RWPE2 (cell line): ENCODE measurements at regions not wholly inside any gene's neighbourhood (a gene's known extent, or its start where the extent isn't known, plus 50 kb on each side); places are given as distances from the start of the nearest gene placed in this dataset.

Experiments
- ATAC-seq: fragments of 200-7000 bp; cut with Tn5 transposase; 3 replicates; pipeline ENCODE4 v1.9.1; 2021; ENCODE audit warnings: low read depth
- DNase-seq: peaks from one replicate; pipeline ENCODE4 v3.0.0-alpha.2; 2020; ENCODE audit warnings: low spot score
- H3K27ac ChIP-seq: fragments of 450-650 bp; 2 replicates; pipeline ENCODE4 v1.5.1; 2017; ENCODE audit warnings: mild to moderate bottlenecking; ENCODE audit not compliant: poor library complexity, severe bottlenecking
- H3K27me3 ChIP-seq: fragments of 250-450 bp; sonication (Bioruptor Pico); 2 replicates; pipeline ENCODE4 v1.5.1; 2021; ENCODE audit warnings: mild to moderate bottlenecking, moderate library complexity; ENCODE audit not compliant: insufficient read depth, poor library complexity, severe bottlenecking
- H3K36me3 ChIP-seq: fragments of 250-450 bp; sonication (Bioruptor Pico); 2 replicates; pipeline ENCODE4 v1.5.1; 2020; ENCODE audit warnings: low read depth, mild to moderate bottlenecking, moderate library complexity
- H3K4me1 ChIP-seq: fragments of 250-450 bp; sonication (Bioruptor Pico); 2 replicates; pipeline ENCODE4 v1.5.1; 2021; ENCODE audit warnings: mild to moderate bottlenecking, moderate library complexity; ENCODE audit not compliant: insufficient read depth, poor library complexity, severe bottlenecking
- H3K4me3 ChIP-seq: fragments of 250-450 bp; sonication (Bioruptor Pico); 2 replicates; pipeline ENCODE4 v1.5.1; 2021; ENCODE audit warnings: mild to moderate bottlenecking, moderate library complexity; ENCODE audit not compliant: severe bottlenecking
- H3K9me3 ChIP-seq: fragments of 250-450 bp; sonication (Bioruptor Pico); 2 replicates; pipeline ENCODE4 v1.5.1; 2021; ENCODE audit warnings: mild to moderate bottlenecking, moderate library complexity; ENCODE audit not compliant: severe bottlenecking
- CTCF ChIP-seq: fragments of 450-650 bp; IDR thresholded peaks from one replicate; pipeline ENCODE4 v1.5.1; 2017; ENCODE audit warnings: mild to moderate bottlenecking, moderate library complexity; ENCODE audit not compliant: poor library complexity, severe bottlenecking

GRCh38 chr11:80503990-80504389, 1063.2 kb upstream of the TENM4 start:
- Histone ChIP-seq H3K27me3 (no peaks in the 10 kb centered on the region), H3K27ac (no peak overlapping the region), H3K4me3 (no peak overlapping the region), H3K4me1 (no peaks in the 10 kb centered on the region), H3K36me3 (no peaks in the 10 kb centered on the region), H3K9me3 (no peaks in the 10 kb centered on the region)
- DNase-seq (no peak), ATAC-seq (no peak)
- no peak for TF ChIP-seq CTCF

GRCh38 chr11:80502511-80502910, 1061.7 kb upstream of the TENM4 start:
- Histone ChIP-seq H3K27ac (no peak overlapping the region), H3K36me3 (no peaks in the 10 kb centered on the region), H3K4me3 (no peak overlapping the region), H3K27me3 (no peaks in the 10 kb centered on the region), H3K4me1 (no peaks in the 10 kb centered on the region), H3K9me3 (no peaks in the 10 kb centered on the region)
- no peak for TF ChIP-seq CTCF
- ATAC-seq (no peak), DNase-seq (no peak)

GRCh38 chr11:80495116-80495515, 1054.3 kb upstream of the TENM4 start:
- no peak for TF ChIP-seq CTCF
- H3K4me1 ChIP-seq: peaks cover 10% of the 10 kb centered on the region
- peak overlapping the region; percentile 34 for H3K27ac ChIP-seq
- H3K36me3 ChIP-seq: no peaks in the 10 kb centered on the region
- ATAC-seq (peak; percentile 100), DNase-seq (no peak)
- no peak overlapping the region for H3K4me3 ChIP-seq
- H3K27me3 ChIP-seq: no peaks in the 10 kb centered on the region
- no peaks in the 10 kb centered on the region for H3K9me3 ChIP-seq

GRCh38 chr11:80487952-80488351, 1047.1 kb upstream of the TENM4 start:
- no peak for DNase-seq
- Histone ChIP-seq H3K27ac (no peak overlapping the region), H3K27me3 (no peaks in the 10 kb centered on the region), H3K4me3 (no peak overlapping the region), H3K36me3 (no peaks in the 10 kb centered on the region), H3K9me3 (no peaks in the 10 kb centered on the region), H3K4me1 (no peaks in the 10 kb centered on the region)
- no peak for TF ChIP-seq CTCF
- no peak for ATAC-seq

- no peaks in the 10 kb centered on the region for H3K27me3 ChIP-seq
- TF ChIP-seq CTCF: no peak
- no peak overlapping the region for H3K27ac ChIP-seq
- no peak overlapping the region for H3K4me3 ChIP-seq
- H3K4me1 ChIP-seq: no peaks in the 10 kb centered on the region
- DNase-seq: no peak
- ATAC-seq: no peak
- H3K36me3 ChIP-seq: no peaks in the 10 kb centered on the region
- H3K9me3 ChIP-seq: no peaks in the 10 kb centered on the region
Measured at GRCh38 chr11:80486678-80487077, 1045.8 kb upstream of the TENM4 start.
